Fibroblast of lung (primary cell): ENCODE measurements at regions not wholly inside any gene's neighbourhood (a gene's known extent, or its start where the extent isn't known, plus 50 kb on each side); places are given as distances from the start of the nearest gene placed in this dataset.

Source experiments
- DNase-seq, 2 donors: peaks; one replicate each; pipeline versions ENCODE4 v3.0.0 to v3.0.0-alpha.2; 2010; ENCODE audit warnings: low read depth in 2 of 2
- H2AFZ ChIP-seq: 2 replicates; pipeline ENCODE4 v1.5.1; 2012; ENCODE audit warnings: low read length, control low read depth, inconsistent platforms
- H3K27ac ChIP-seq: 2 replicates; pipeline ENCODE4 v1.5.1; 2011; ENCODE audit warnings: low read length, control low read depth; ENCODE audit not compliant: insufficient read depth
- H3K27me3 ChIP-seq: 2 replicates; pipeline ENCODE4 v1.5.1; 2011; ENCODE audit warnings: mild to moderate bottlenecking, low read length; ENCODE audit not compliant: control insufficient read depth, insufficient read depth
- H3K36me3 ChIP-seq: 2 replicates; pipeline ENCODE4 v1.5.1; 2011; ENCODE audit warnings: low read length; ENCODE audit not compliant: control insufficient read depth, insufficient read depth
- H3K4me1 ChIP-seq: 2 replicates; pipeline ENCODE4 v1.5.1; 2011; ENCODE audit warnings: low read length; ENCODE audit not compliant: control insufficient read depth, insufficient read depth; ENCODE audit errors: extremely low read depth
- H3K4me2 ChIP-seq: 2 replicates; pipeline ENCODE4 v1.5.1; 2011; ENCODE audit warnings: low read length, control low read depth; ENCODE audit not compliant: insufficient read depth; ENCODE audit errors: extremely low read depth
- H3K4me3 ChIP-seq, 4 experiments: fragments of 200-600 bp in 1 of 4; sonication (generic) in 1 of 4; replicated peaks in 1 of 4; 2 replicates each; pipeline ENCODE4 v1.5.1; 2011 to 2016; ENCODE audit warnings: low read length in 4 of 4, low read depth in 3 of 4, mild to moderate bottlenecking in 3 of 4, control low read depth in 2 of 4, inconsistent platforms in 1 of 4, mixed read lengths in 1 of 4; ENCODE audit not compliant: insufficient read depth in 1 of 4; ENCODE audit errors: control extremely low read depth in 1 of 4
- H3K79me2 ChIP-seq: 2 replicates; pipeline ENCODE4 v1.5.1; 2012; ENCODE audit warnings: mild to moderate bottlenecking, low read length, inconsistent platforms; ENCODE audit not compliant: control insufficient read depth, insufficient read depth
- H3K9ac ChIP-seq: 2 replicates; pipeline ENCODE4 v1.5.1; 2011; ENCODE audit warnings: mild to moderate bottlenecking, low read length, control low read depth; ENCODE audit not compliant: insufficient read depth
- H3K9me3 ChIP-seq: 2 replicates; pipeline ENCODE4 v1.5.1; 2012; ENCODE audit warnings: low read depth, low read length; ENCODE audit not compliant: control insufficient read depth, insufficient read depth
- H4K20me1 ChIP-seq: 2 replicates; pipeline ENCODE4 v1.5.1; 2011; ENCODE audit warnings: low read length; ENCODE audit not compliant: control insufficient read depth, insufficient read depth; ENCODE audit errors: extremely low read depth
- CTCF ChIP-seq, 2 donors: IDR thresholded peaks in 1 of 2; conservative IDR thresholded peaks in 1 of 2; 1 replicate in 1 of 2; 2 replicates in 1 of 2; pipeline ENCODE4 v1.5.1; 2011 to 2012; ENCODE audit warnings: low read length in 2 of 2, control low read depth in 1 of 2, inconsistent platforms in 1 of 2, low read depth in 1 of 2, mild to moderate bottlenecking in 1 of 2
- EZH2 ChIP-seq: IDR thresholded peaks from 2 replicates; pipeline ENCODE4 v1.5.1; 2012; ENCODE audit warnings: low read length, control low read depth, mild to moderate bottlenecking; ENCODE audit errors: missing control alignments

- no peak overlapping the region for H3K4me3 ChIP-seq
- H3K4me1 ChIP-seq, result no peaks in the 10 kb centered on the region
- H2AFZ ChIP-seq, result no peak overlapping the region
- H3K4me2 ChIP-seq, result no peak overlapping the region
- no peak for TF ChIP-seq EZH2
- TF ChIP-seq CTCF (conservative IDR thresholded peaks at IDR 0.05 in 1 of 2, IDR thresholded peaks at IDR 0.05 in 1 of 2; ENCODE audit: low read depth in 1 of 2, low read length in 2 of 2), result no peak
- H3K9me3 ChIP-seq, result no peaks in the 10 kb centered on the region
- no peaks in the 10 kb centered on the region for H4K20me1 ChIP-seq
- DNase-seq, result peak in 1 of 2 donors; percentile 7
- no peak overlapping the region for H3K27ac ChIP-seq
- H3K27me3 ChIP-seq, result no peaks in the 10 kb centered on the region
- H3K36me3 ChIP-seq, result no peaks in the 10 kb centered on the region
- H3K9ac ChIP-seq, result no peak overlapping the region
- no peaks in the 10 kb centered on the region for H3K79me2 ChIP-seq
Measured at GRCh38 chr4:14264437-14264836, 636.9 kb upstream of the BOD1L1 start.

GRCh38 chr4:14265651-14266050 lies 638.1 kb upstream of the BOD1L1 start:
- no peaks in the 10 kb centered on the region for H3K9me3 ChIP-seq
- no peaks in the 10 kb centered on the region for H3K79me2 ChIP-seq
- no peak overlapping the region for H3K4me3 ChIP-seq
- no peaks in the 10 kb centered on the region for H3K4me1 ChIP-seq
- no peak for TF ChIP-seq EZH2
- no peak for TF ChIP-seq CTCF (conservative IDR thresholded peaks at IDR 0.05 in 1 of 2, IDR thresholded peaks at IDR 0.05 in 1 of 2; ENCODE audit: low read depth in 1 of 2, low read length in 2 of 2)
- no peak overlapping the region for H3K9ac ChIP-seq
- H3K27ac ChIP-seq, result no peak overlapping the region
- no peak for DNase-seq
- no peaks in the 10 kb centered on the region for H4K20me1 ChIP-seq
- no peaks in the 10 kb centered on the region for H3K36me3 ChIP-seq
- H3K4me2 ChIP-seq, result no peak overlapping the region
- no peak overlapping the region for H2AFZ ChIP-seq
- H3K27me3 ChIP-seq, result no peaks in the 10 kb centered on the region

- H3K36me3 ChIP-seq, result no peaks in the 10 kb centered on the region
- H2AFZ ChIP-seq, result no peak overlapping the region
- H3K9me3 ChIP-seq, result no peaks in the 10 kb centered on the region
- H3K27ac ChIP-seq, result no peak overlapping the region
- TF ChIP-seq CTCF (conservative IDR thresholded peaks at IDR 0.05 in 1 of 2, IDR thresholded peaks at IDR 0.05 in 1 of 2; ENCODE audit: low read depth in 1 of 2, low read length in 2 of 2) (no peak), EZH2 (no peak)
- H3K4me1 ChIP-seq, result no peaks in the 10 kb centered on the region
- DNase-seq, result no peak
- no peak overlapping the region for H3K4me2 ChIP-seq
- no peaks in the 10 kb centered on the region for H3K27me3 ChIP-seq
- H3K4me3 ChIP-seq, result no peak overlapping the region
- no peaks in the 10 kb centered on the region for H4K20me1 ChIP-seq
- H3K9ac ChIP-seq, result no peak overlapping the region
- no peaks in the 10 kb centered on the region for H3K79me2 ChIP-seq
Measured at GRCh38 chr4:14267373-14268060, 640.0 kb upstream of the BOD1L1 start.
